GM19023 (cell line): ENCODE measurements at regions not wholly inside any gene's neighbourhood (a gene's known extent, or its start where the extent isn't known, plus 50 kb on each side); places are given as distances from the start of the nearest gene placed in this dataset.

ENCODE experiments used
- ATAC-seq: cut with Tn5 transposase; IDR thresholded peaks from one replicate; pipeline ENCODE4 v1.9.1; 2021; ENCODE audit warnings: mild to moderate bottlenecking, moderate library complexity; ENCODE audit not compliant: unreplicated experiment

DNA sequence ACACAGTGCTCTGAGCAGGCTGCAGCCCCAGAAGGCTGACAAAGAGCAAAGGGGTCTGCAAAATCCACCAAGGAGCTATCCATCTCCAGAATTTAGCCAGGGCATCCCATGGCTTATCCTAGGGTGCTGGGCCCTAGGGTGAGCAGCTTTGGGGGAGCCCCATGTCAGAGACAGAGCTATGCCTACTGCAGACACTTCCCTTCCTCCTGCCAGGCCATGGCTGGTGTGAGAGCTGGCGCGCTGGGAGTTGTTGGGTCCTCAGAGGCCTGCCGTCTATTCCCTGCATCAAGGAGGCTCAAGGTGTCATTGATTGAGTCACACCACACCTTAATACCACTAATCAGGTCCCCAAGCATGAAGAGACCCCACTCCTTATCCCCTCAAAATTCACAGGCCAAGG is 85.3 kb upstream of the TP53I11 start:
- no peak for ATAC-seq

- ATAC-seq, result no peak
These were observed 86.0 kb upstream of the TP53I11 start for GRCh38 chr11:45036733-45037132.

DNA sequence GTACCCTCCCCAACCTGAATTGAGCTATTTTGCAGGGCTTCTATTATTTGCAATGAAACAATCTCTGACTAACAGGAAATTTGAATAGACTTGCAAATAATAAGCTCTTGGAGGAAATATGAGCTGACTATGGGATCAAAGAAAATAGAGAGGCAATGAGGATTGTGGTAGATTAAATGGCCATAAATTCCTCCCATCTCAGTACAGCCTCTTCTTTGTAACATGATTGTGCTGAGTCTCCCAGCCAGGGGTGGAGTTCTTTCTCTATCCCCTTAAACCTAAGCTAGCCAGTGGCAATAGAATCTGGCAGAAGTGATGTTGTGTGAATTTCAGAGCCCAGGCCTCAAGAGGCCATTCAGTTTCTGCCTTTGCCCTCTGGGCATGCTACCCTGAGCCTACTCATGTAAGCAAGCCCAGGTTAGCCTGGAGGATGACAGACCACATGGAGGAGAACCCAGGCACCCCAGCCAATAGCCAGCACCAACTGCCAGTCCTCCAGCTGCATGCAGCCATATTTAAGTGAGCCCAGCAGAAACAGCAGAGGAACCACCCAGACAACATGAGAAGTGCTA is 86.8 kb upstream of the TP53I11 start:
- no peak for ATAC-seq

- no peak for ATAC-seq
These were observed 88.2 kb upstream of the TP53I11 start for GRCh38 chr11:45038923-45039322.

- no peak for ATAC-seq
These were observed 90.9 kb upstream of the TP53I11 start for GRCh38 chr11:45041596-45041995.

- no peak for ATAC-seq
These were observed 91.9 kb upstream of the TP53I11 start for GRCh38 chr11:45042560-45042959.

DNA sequence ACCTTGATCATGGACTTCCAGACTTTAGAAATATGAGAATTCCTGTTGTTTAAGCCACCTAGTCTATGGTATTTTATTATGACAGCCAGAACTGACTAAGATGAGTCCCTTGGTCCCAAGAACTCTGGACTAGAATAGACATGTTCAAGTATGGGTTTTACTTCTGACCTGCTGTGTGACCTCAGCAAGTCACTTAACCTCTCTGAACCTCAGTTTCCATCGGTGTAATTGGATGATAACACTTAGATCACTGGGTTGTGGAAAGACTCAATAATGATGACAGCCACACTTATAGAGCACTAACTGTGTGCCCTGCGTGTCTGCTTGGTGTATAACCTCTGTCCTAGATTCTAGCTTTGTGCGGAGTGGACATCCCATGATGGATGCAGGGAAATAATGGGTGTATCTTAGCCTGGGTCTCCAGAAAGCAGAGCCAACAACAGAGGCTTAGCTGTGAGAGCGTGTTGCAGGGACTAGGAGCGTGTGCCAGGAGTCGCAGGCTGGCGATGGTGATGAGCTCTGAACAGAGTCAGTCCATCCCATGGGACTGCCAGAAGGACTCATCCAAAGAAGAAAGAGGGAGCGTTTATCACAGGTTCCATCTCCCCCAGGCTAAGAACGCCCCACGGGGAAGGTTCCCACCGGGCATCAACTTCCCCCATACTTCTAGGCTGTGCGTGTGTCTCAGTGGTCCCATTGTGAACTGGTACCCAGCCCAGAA is 93.2 kb upstream of the TP53I11 start:
- ATAC-seq, result no peak

DNA sequence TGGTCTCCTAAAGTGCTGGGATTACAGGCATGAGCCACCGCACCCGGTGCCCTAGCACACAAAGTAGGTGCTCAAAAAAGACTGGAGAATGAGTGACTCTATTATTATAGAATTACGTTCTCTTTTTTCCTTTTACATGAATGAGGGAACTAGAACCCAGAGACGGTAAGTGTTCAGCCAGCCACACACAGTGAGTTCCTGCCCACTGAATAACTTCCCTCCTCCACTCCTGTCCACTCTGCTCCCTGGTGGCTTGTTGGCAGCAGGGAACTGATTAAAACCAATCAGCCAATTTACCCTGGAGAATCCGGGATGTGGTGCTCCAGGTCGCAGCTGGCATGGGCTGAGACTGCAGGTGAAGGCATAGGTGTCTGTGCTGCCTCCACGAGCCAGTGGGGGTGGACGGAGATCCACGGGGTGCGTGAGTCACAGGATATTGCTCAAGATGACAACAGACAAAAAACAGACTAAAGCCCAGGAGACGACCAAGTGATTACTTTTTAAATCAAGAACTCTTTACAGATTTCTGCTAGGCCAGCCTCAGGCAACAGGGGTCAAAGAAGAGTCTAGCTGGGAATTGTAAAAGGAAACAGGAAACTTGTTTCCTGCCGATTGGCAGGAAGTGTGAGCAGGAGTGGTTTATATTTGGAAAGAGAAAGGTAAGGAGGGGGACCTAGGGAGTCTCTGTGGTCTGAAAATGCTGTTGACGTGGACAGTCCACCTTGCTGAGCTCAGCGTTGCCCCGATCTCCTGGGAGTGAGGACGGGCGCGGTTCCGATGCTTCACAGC is 95.2 kb upstream of the TP53I11 start:
- ATAC-seq, result no peak

DNA sequence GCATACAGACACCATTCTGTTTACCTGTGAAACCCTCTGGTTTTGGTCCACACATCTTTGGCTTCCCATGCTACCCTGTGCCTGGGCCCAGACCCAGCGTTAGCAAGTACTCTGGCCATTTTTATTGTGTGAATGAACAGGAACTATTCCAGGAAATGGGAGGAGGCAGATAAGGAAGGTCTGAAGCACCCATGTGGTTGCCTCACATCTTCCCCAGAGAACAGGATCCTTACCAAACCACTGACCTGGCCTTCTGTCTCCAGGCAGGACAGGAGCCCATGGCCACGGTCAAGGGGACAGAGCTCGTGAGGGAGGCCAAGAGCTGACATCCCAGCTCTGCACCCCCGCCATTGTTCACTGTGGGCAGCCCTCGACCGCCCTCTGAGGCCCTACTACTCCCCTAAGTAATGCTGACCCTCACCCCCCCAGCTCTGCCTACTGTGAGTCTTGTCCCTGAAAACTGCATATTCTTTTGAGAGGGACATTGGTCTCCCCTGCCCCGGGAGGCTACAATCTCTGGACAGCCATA is 97.7 kb upstream of the TP53I11 start:
- no peak for ATAC-seq

GRCh38 chr11:45048870-45049691 is 97.4 kb upstream of the PRDM11 start:
- no peak for ATAC-seq

GRCh38 chr11:45050111-45050510 is 96.3 kb upstream of the PRDM11 start:
- ATAC-seq, result no peak

DNA sequence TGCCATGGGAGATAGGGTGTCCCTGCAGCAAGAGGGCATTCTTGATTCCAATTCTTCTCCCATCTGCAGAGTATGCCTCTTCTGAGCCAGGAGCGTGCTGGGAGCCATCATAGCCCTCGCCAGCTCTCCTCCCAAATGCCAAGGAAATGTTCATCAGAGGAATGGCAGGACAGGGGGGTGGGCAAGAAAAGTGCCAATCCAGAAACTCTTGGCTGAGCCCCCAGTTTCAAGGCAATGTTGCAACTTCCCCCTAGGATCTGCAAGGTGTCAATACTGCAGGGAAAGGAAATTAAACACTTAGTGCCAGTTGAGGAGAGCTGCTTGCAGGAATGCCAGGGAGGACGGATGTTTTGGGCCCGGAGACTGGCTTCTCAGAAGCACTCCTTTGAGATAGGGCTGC is 94.8 kb upstream of the PRDM11 start:
- ATAC-seq, result no peak

DNA sequence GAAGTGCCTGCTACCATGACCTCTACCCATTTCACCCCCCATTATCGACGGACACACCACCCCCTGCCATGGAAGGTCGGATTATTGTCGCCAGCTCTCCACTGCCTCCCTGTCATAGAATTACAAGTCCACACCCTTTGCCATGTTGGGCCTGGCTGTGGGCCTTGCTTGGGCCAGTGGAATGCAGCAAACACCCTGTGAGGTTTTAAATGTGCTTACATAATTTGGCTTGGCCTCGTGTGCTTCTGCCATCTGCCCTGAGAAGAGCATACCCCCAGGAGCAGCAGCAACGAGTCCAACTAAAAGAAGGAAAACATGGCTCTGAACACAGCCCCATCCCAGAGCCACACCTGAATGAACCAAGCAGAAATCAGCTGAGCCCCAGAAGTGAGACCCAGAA is 94.1 kb upstream of the PRDM11 start:
- no peak for ATAC-seq

- no peak for ATAC-seq
These were observed 92.5 kb upstream of the PRDM11 start for GRCh38 chr11:45053736-45054446.

DNA sequence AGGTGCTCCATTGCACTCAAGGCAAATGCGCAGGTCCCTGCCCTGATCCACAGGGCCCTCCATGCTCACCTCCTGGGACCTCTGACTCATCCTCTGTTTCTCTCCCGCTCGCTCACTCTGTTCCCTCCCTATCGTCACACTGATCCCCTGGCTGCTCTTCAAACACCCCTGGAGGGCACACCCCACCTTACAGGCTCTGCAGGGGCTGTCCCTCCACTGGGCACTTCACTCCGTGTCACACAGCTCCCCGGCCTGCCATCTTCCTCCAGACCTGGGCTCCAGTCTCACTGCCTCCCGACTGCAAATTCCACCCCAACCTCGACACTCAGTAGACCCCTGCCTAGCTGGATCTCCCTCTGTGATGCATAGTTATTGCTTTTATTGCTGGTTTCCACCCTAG is 91.5 kb upstream of the PRDM11 start:
- no peak for ATAC-seq

GRCh38 chr11:45056529-45056928 is 89.9 kb upstream of the PRDM11 start:
- no peak for ATAC-seq

- no peak for ATAC-seq
These were observed 88.3 kb upstream of the PRDM11 start for GRCh38 chr11:45057938-45058646.

DNA sequence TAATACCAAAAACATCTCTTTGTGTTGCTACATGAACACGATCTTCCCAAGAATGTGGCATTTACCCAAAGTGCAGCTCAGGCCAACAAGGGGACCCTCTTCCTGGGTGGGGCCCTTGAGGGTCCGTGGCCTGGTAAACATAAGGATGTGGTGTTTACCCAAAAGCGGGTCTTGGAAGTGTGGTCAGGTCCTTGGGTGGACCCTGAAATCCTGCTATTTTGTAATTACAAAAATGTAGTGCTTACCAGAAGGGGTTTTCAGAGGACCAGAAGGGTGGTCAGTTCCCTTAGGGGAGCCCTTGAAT is 87.8 kb upstream of the PRDM11 start:
- no peak for ATAC-seq

DNA sequence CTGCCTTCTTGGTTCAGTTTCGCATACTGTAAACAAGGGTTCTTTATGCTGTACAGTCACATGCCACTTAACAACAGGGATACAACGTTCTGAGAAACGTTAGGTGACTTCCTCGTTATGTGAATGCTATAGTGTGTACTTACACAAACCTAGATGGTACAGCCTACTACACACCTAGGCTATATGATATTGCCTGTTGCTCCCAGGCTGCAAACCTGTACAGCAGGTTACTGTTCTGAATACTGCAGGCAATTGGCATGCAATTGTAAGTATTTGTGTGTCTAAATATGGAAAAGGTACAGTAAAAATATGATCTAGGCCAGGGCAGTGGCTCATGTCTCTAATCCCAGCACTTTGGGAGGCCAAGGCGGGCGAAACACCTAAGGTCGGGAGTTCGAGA is 85.7 kb upstream of the PRDM11 start:
- ATAC-seq, result no peak

DNA sequence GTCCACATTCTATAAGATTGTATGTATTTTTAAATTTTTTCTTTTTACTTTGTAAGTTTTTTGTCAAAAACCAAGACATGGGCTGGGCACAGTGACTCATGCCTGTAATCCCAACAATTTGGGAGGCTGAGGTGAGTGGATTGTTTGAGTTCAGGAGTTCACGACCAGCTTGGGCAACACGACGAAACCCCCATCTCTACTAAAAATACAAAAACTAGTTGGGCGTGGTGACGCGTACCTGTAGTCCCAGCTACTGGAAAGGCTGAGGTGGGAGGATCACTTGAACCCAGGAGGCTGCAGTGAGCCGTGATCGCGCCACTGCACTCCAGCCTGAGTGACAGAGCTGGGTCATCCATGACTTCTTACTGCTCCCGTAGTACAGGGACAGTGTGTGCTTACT is 84.8 kb upstream of the PRDM11 start:
- no peak for ATAC-seq
